Mesothelial cell of epicardium (in vitro differentiated cells): ENCODE measurements at regions not wholly inside any gene's neighbourhood (a gene's known extent, or its start where the extent isn't known, plus 50 kb on each side); places are given as distances from the start of the nearest gene placed in this dataset.
A peak's percentile ranks its signal among the peaks of the same experiment; 100 is the strongest.
"Not testable (repeated sequence)": the region's sequence is repeated elsewhere in the genome, so short reads cannot be mapped to it uniquely, and the experiment has no call there.

ENCODE experiments used
- DNase-seq, 2 experiments: peaks; one replicate each; pipeline ENCODE4 v3.0.0; 2021; ENCODE audit warnings: low spot score in 2 of 2; ENCODE audit not compliant: unreplicated experiment in 2 of 2
- H3K27ac Mint-ChIP-seq: 2 replicates; pipeline ENCODE4 v1.8.0; 2021; ENCODE audit warnings: mixed read lengths
- H3K27me3 Mint-ChIP-seq: 2 replicates; pipeline ENCODE4 v1.8.0; 2021; ENCODE audit warnings: low read depth, mixed read lengths
- H3K36me3 Mint-ChIP-seq: 2 replicates; pipeline ENCODE4 v1.8.0; 2021; ENCODE audit warnings: mixed read lengths
- H3K4me1 Mint-ChIP-seq: 2 replicates; pipeline ENCODE4 v1.8.0; 2021; ENCODE audit warnings: mixed read lengths
- H3K4me3 Mint-ChIP-seq: 2 replicates; pipeline ENCODE4 v1.8.0; 2021; ENCODE audit warnings: mild to moderate bottlenecking, moderate library complexity, mixed read lengths
- H3K9me3 Mint-ChIP-seq: 2 replicates; pipeline ENCODE4 v1.8.0; 2021; ENCODE audit warnings: mixed read lengths
- CTCF ChIP-seq: fragments of 200-600 bp; sonication (generic); IDR thresholded peaks from one replicate; pipeline ENCODE4 v1.5.0; 2021; ENCODE audit warnings: antibody characterized with exemption; ENCODE audit not compliant: unreplicated experiment

DNA sequence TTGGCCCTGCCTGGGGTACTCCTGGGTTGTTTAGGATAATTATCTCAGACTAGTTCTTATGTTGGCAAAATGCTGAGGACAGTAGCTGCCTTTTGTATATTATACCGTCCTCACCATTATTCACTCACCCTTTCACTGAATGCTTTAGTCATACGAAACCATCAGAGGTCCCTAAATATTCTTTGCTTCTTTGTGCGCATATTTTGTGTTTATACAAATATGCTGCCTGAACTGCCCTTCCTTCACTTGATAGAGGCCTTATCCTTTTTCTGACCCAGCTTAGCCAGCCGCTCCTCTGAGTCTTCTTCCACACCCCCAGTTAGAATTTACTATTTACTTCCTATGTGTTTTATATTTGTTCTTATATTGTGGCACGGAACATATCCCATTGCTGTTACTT is 70.2 kb upstream of the OSBPL3 start:
- H3K27ac Mint-ChIP-seq, result no peak overlapping the region
- H3K4me3 Mint-ChIP-seq, result no peak overlapping the region
- TF ChIP-seq CTCF, result no peak
- no peak for DNase-seq
- no peaks in the 10 kb centered on the region for H3K36me3 Mint-ChIP-seq
- H3K4me1 Mint-ChIP-seq, result peaks cover 2% of the 10 kb centered on the region
- H3K27me3 Mint-ChIP-seq, result no peaks in the 10 kb centered on the region
- no peaks in the 10 kb centered on the region for H3K9me3 Mint-ChIP-seq

GRCh38 chr7:25048444-25048834 is 68.5 kb upstream of the OSBPL3 start:
- DNase-seq, result no peak
- Mint-ChIP-seq H3K27me3 (no peaks in the 10 kb centered on the region), H3K4me1 (peaks cover 2% of the 10 kb centered on the region)

DNA sequence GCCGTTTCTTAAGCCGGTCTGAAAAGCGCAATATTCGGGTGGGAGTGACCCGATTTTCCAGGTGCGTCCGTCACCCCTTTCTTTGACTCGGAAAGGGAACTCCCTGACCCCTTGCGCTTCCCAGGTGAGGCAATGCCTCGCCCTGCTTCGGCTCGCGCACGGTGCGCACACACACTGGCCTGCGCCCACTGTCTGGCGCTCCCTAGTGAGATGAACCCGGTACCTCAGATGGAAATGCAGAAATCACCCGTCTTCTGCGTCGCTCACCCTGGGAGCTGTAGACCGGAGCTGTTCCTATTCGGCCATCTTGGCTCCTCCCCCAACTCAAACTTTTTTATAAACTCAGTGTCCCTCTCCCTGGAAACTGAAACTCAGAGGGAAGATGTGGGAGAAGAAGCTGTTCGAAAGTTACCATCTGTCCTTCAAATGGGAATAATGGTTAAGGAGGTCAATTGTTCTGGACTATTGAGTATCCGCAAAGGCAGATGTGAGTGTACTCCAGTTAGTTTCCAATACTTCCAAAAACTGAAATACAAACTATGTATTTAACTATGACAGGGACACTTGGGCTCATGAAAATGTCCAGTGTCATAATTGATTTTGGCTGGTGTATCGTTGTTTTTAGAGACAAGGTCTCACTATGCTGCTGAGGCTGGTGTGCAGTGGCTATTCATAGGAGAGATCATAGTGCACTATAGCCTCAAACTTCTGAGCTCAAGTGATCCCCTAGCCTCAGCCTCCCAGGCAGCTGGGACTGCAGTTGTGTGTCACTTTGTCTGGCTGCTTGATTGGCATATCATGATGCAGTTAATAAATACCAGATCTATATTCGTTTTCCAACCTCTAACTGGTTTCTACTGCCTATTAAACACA is 67.8 kb upstream of the OSBPL3 start:
- H3K27me3 Mint-ChIP-seq, H3K36me3 Mint-ChIP-seq, DNase-seq, H3K4me1 Mint-ChIP-seq, H3K27ac Mint-ChIP-seq, H3K9me3 Mint-ChIP-seq: not testable (repeated sequence)
- H3K4me3 Mint-ChIP-seq, result peak overlapping the region; percentile 48

More at GRCh38 chr7:25048444-25048834, 68.5 kb upstream of the OSBPL3 start:
- Mint-ChIP-seq H3K9me3 (no peaks in the 10 kb centered on the region), H3K36me3 (no peaks in the 10 kb centered on the region), H3K4me3 (no peak overlapping the region), H3K27ac (no peak overlapping the region)
- no peak for TF ChIP-seq CTCF

- H3K4me1 Mint-ChIP-seq, result no peaks in the 10 kb centered on the region
- TF ChIP-seq CTCF, result no peak
- H3K4me3 Mint-ChIP-seq, result no peak overlapping the region
- H3K9me3 Mint-ChIP-seq, result peaks cover 11% of the 10 kb centered on the region
- H3K36me3 Mint-ChIP-seq, result no peaks in the 10 kb centered on the region
- DNase-seq, result no peak
- no peak overlapping the region for H3K27ac Mint-ChIP-seq
- H3K27me3 Mint-ChIP-seq, result peaks cover 11% of the 10 kb centered on the region
Measured at GRCh38 chr7:25037325-25037724, 57.3 kb upstream of the OSBPL3 start.

DNA sequence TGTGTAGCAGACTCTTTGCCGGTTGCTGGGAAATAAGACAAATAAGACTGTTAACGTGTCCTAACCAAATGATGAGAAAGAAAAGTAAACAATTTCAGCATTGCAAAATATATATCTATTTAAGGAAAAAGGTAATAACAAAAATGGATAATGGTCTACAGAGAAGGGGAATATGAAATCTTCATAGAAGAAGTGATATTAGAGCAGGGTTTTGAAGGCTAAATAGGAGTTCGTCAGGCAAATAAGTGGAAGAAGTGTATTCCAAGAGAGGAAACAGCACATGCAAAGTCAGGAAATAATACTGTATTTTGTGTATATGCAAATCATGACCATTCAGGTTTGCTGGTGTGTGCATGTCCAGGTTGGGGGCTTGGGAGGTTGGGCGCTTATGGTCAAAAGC is 55.3 kb upstream of the OSBPL3 start:
- no peaks in the 10 kb centered on the region for H3K4me1 Mint-ChIP-seq
- H3K9me3 Mint-ChIP-seq, result peaks cover 11% of the 10 kb centered on the region
- H3K27ac Mint-ChIP-seq, result no peak overlapping the region
- DNase-seq, result no peak
- no peak overlapping the region for H3K4me3 Mint-ChIP-seq
- H3K36me3 Mint-ChIP-seq, result no peaks in the 10 kb centered on the region
- H3K27me3 Mint-ChIP-seq, result peaks cover 10% of the 10 kb centered on the region
- no peak for TF ChIP-seq CTCF

DNA sequence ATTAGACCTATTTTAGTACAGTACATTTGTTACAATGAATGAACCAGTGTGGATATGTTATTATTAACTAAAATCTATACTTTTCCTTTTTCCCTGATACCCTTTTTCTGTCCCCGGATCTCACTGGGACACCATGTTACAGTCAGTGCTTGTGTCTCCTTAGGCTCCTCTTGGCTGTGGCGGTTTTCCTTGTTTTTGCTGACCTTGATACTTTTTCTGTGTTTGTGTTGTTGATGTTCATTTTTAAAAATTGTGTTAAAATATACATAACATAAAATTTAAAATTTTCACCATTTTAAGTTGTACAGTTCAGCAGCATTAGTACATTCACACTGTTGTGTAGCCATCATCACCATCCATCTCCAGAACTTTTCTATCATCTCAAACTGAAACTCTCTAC is 54.2 kb upstream of the OSBPL3 start:
- H3K36me3 Mint-ChIP-seq, result no peaks in the 10 kb centered on the region
- H3K9me3 Mint-ChIP-seq, result peaks cover 11% of the 10 kb centered on the region
- H3K4me1 Mint-ChIP-seq, result no peaks in the 10 kb centered on the region
- H3K27me3 Mint-ChIP-seq, result peaks cover 8% of the 10 kb centered on the region
- DNase-seq, result no peak
- TF ChIP-seq CTCF, result no peak
- H3K4me3 Mint-ChIP-seq, result no peak overlapping the region
- no peak overlapping the region for H3K27ac Mint-ChIP-seq
